ENCODE measurements at regions not wholly inside any gene's neighbourhood (a gene's known extent, or its start where the extent isn't known, plus 50 kb on each side); places are given as distances from the start of the nearest gene placed in this dataset.

DNA sequence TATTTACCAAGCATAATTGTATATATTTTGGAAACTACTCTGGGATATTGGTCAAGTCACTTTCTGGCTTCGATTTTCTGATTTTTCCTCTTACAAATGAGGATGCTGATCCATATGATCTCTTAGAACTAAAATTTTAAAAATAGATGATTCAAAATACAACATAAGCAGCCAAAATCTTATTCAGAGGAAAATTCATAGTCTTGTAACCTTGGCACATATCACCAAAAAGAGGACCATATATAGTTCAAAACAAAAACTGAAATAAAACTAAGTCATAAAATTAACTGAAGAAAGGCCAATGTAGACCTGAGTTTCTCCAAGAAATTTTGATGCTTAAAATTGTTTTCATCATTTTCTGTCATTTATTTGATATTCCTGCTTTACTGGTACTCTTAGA lies 768.3 kb downstream of the SORCS3 start:
- TF ChIP-seq, protein P1, sequence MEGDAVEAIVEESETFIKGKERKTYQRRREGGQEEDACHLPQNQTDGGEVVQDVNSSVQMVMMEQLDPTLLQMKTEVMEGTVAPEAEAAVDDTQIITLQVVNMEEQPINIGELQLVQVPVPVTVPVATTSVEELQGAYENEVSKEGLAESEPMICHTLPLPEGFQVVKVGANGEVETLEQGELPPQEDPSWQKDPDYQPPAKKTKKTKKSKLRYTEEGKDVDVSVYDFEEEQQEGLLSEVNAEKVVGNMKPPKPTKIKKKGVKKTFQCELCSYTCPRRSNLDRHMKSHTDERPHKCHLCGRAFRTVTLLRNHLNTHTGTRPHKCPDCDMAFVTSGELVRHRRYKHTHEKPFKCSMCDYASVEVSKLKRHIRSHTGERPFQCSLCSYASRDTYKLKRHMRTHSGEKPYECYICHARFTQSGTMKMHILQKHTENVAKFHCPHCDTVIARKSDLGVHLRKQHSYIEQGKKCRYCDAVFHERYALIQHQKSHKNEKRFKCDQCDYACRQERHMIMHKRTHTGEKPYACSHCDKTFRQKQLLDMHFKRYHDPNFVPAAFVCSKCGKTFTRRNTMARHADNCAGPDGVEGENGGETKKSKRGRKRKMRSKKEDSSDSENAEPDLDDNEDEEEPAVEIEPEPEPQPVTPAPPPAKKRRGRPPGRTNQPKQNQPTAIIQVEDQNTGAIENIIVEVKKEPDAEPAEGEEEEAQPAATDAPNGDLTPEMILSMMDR (IDR thresholded peaks at IDR 0.05), result no peak
- TF ChIP-seq POLR2A (IDR thresholded peaks at IDR 0.05), result no peak
